NCI-H1436 treated with DMSO at 0.1 percent for 48 hours (cell line): ENCODE measurements at regions not wholly inside any gene's neighbourhood (a gene's known extent, or its start where the extent isn't known, plus 50 kb on each side); places are given as distances from the start of the nearest gene placed in this dataset.

ENCODE experiments used
- DNase-seq: peaks from one replicate; lab custom pipeline; 2025; lab: John Stamatoyannopoulos, UW

- DNase-seq: no peak
Measured at GRCh38 chr2:78439122-78439521, 586.4 kb upstream of the REG3G start.

- DNase-seq: no peak
Measured at GRCh38 chr2:78455586-78455985, 569.9 kb upstream of the REG3G start.

GRCh38 chr2:78457269-78457668 is 568.2 kb upstream of the REG3G start:
- no peak for DNase-seq

- DNase-seq: no peak
Measured at GRCh38 chr2:78465707-78466106, 559.8 kb upstream of the REG3G start.

- no peak for DNase-seq
Measured at GRCh38 chr2:78476619-78477229, 548.8 kb upstream of the REG3G start.

GRCh38 chr2:78486565-78486964 is 538.9 kb upstream of the REG3G start:
- no peak for DNase-seq

- DNase-seq: no peak
Measured at GRCh38 chr2:78498125-78498524, 527.4 kb upstream of the REG3G start.

- DNase-seq: no peak
Measured at GRCh38 chr2:78506301-78506700, 519.2 kb upstream of the REG3G start.

- DNase-seq: no peak
Measured at GRCh38 chr2:78521938-78522337, 503.6 kb upstream of the REG3G start.

GRCh38 chr2:78532762-78533379 is 492.6 kb upstream of the REG3G start:
- DNase-seq: no peak

- DNase-seq: no peak
Measured at GRCh38 chr2:78535395-78535794, 490.1 kb upstream of the REG3G start.

- no peak for DNase-seq
Measured at GRCh38 chr2:78538322-78538721, 487.2 kb upstream of the REG3G start.

GRCh38 chr2:78540255-78540654 is 485.2 kb upstream of the REG3G start:
- no peak for DNase-seq

- DNase-seq: no peak
Measured at GRCh38 chr2:78541088-78541450, 484.4 kb upstream of the REG3G start.

- DNase-seq: peak; percentile 97
Measured at GRCh38 chr2:78541451-78542267, 483.8 kb upstream of the REG3G start.

- no peak for DNase-seq
Measured at GRCh38 chr2:78546843-78547242, 478.7 kb upstream of the REG3G start.

GRCh38 chr2:78549766-78550165 is 475.7 kb upstream of the REG3G start:
- no peak for DNase-seq

- DNase-seq: no peak
Measured at GRCh38 chr2:78553866-78554647, 471.4 kb upstream of the REG3G start.

GRCh38 chr2:78561876-78562275 is 463.6 kb upstream of the REG3G start:
- DNase-seq: no peak

GRCh38 chr2:78564666-78565065 is 460.8 kb upstream of the REG3G start:
- DNase-seq: no peak

GRCh38 chr2:78568782-78569373 is 456.6 kb upstream of the REG3G start:
- DNase-seq: no peak

GRCh38 chr2:78576409-78576808 is 449.1 kb upstream of the REG3G start:
- no peak for DNase-seq
